IMR-90 (cell line): ENCODE measurements at regions not wholly inside any gene's neighbourhood (a gene's known extent, or its start where the extent isn't known, plus 50 kb on each side); places are given as distances from the start of the nearest gene placed in this dataset.

Experiments used
- ATAC-seq: fragments of 200-7000 bp; cut with Tn5 transposase; 2 replicates; pipeline ENCODE4 v1.9.1; 2020; ENCODE audit warnings: low read depth, mild to moderate bottlenecking, moderate library complexity
- BruUV-seq: library from RNA; stranded (reverse); fragments of 400-500 nt; replicated peaks from 2 replicates; lab custom pipeline; 2021; lab: Mats Ljungman, UMichigan
- CTCF ChIA-PET: fragments of 300-600 bp; formaldehyde crosslinking; extraction: SDS; loops from one replicate; lab custom pipeline; 2021; ENCODE audit warnings: antibody characterized with exemption; lab: Yijun Ruan, JAX
- POLR2A ChIA-PET: fragments of 300-600 bp; sonication (Branson Sonifier 250); formaldehyde crosslinking; loops from one replicate; lab custom pipeline; 2022; ENCODE audit warnings: antibody characterized with exemption; ENCODE audit not compliant: unreplicated experiment; lab: Charles Lee
- DNase-seq: peaks from one replicate; pipeline ENCODE4 v3.0.0; 2013
- H2AFZ ChIP-seq: replicated peaks from 2 replicates; pipeline ENCODE3; 2013; ENCODE audit warnings: low read length, mild to moderate bottlenecking; ENCODE audit not compliant: poor library complexity
- H2AK5ac ChIP-seq: 2 replicates; pipeline ENCODE4 v1.6.1; 2013; ENCODE audit warnings: low read depth, low read length, inconsistent platforms
- H2AK9ac ChIP-seq: replicated peaks from 2 replicates; pipeline ENCODE3; 2013; ENCODE audit warnings: mild to moderate bottlenecking, low read depth, low read length, moderate library complexity; ENCODE audit not compliant: poor library complexity
- H2BK120ac ChIP-seq: 2 replicates; pipeline ENCODE4 v1.6.1; 2013; ENCODE audit warnings: low read depth, low read length, inconsistent platforms
- H2BK15ac ChIP-seq: 3 replicates; pipeline ENCODE4 v1.6.1; 2013; ENCODE audit warnings: low read depth, low read length, inconsistent platforms
- H2BK20ac ChIP-seq: 2 replicates; pipeline ENCODE4 v1.6.1; 2013; ENCODE audit warnings: low read depth, mild to moderate bottlenecking, inconsistent platforms, low read length, moderate library complexity
- H2BK5ac ChIP-seq: 2 replicates; pipeline ENCODE4 v1.6.1; 2013; ENCODE audit warnings: mild to moderate bottlenecking, low read depth, low read length, inconsistent platforms; ENCODE audit not compliant: poor library complexity, severe bottlenecking
- H3K14ac ChIP-seq: replicated peaks from 2 replicates; pipeline ENCODE4 v1.6.1; 2013; ENCODE audit warnings: low read depth, low read length, inconsistent platforms
- H3K18ac ChIP-seq: 2 replicates; pipeline ENCODE4 v1.6.1; 2013; ENCODE audit warnings: low read depth, low read length, control low read depth
- H3K23ac ChIP-seq: 2 replicates; pipeline ENCODE4 v1.6.1; 2013; ENCODE audit warnings: low read depth, low read length, inconsistent platforms
- H3K27ac ChIP-seq: 2 replicates; pipeline ENCODE4 v1.5.1; 2013; ENCODE audit warnings: mild to moderate bottlenecking, control low read depth, low read length; ENCODE audit not compliant: insufficient read depth
- H3K27me3 ChIP-seq: 2 replicates; pipeline ENCODE4 v1.6.1; 2013; ENCODE audit warnings: low read length; ENCODE audit not compliant: control insufficient read depth, insufficient read depth
- H3K36me3 ChIP-seq: 2 replicates; pipeline ENCODE4 v1.6.1; 2013; ENCODE audit warnings: low read length, mixed read lengths; ENCODE audit not compliant: control insufficient read depth, insufficient read depth
- H3K4ac ChIP-seq: 2 replicates; pipeline ENCODE4 v1.6.1; 2013; ENCODE audit warnings: low read depth, low read length, inconsistent platforms
- H3K4me1 ChIP-seq: 2 replicates; pipeline ENCODE4 v1.6.1; 2013; ENCODE audit warnings: low read length, mixed read lengths; ENCODE audit not compliant: control insufficient read depth, insufficient read depth
- H3K4me2 ChIP-seq: 2 replicates; pipeline ENCODE4 v1.6.1; 2013; ENCODE audit warnings: low read depth, mild to moderate bottlenecking, control low read depth, low read length, moderate library complexity
- H3K4me3 ChIP-seq: 2 replicates; pipeline ENCODE4 v1.5.1; 2013; ENCODE audit warnings: low read depth, mild to moderate bottlenecking, control low read depth, low read length, moderate library complexity; ENCODE audit not compliant: insufficient read depth
- H3K56ac ChIP-seq: 2 replicates; pipeline ENCODE4 v1.6.1; 2013; ENCODE audit warnings: low read length, inconsistent platforms; ENCODE audit not compliant: insufficient read depth; ENCODE audit errors: extremely low read depth
- H3K79me1 ChIP-seq, 2 experiments: 2 replicates each; pipeline ENCODE4 v1.6.1; 2013; ENCODE audit warnings: low read length in 2 of 2, inconsistent platforms in 1 of 2, low read depth in 1 of 2
- H3K9ac ChIP-seq: 2 replicates; pipeline ENCODE4 v1.6.1; 2013; ENCODE audit warnings: low read depth, low read length, control low read depth
- H3K9me1 ChIP-seq: 2 replicates; pipeline ENCODE4 v1.6.1; 2013; ENCODE audit warnings: low read length, inconsistent platforms; ENCODE audit not compliant: insufficient read depth
- H3K9me3 ChIP-seq: 2 replicates; pipeline ENCODE4 v1.6.1; 2013; ENCODE audit warnings: low read length; ENCODE audit not compliant: control insufficient read depth, insufficient read depth
- H4K20me1 ChIP-seq: 2 replicates; pipeline ENCODE4 v1.6.1; 2013; ENCODE audit warnings: low read length, inconsistent platforms; ENCODE audit not compliant: insufficient read depth
- H4K5ac ChIP-seq: 2 replicates; pipeline ENCODE4 v1.6.1; 2013; ENCODE audit warnings: mild to moderate bottlenecking, low read depth, low read length, control low read depth
- H4K8ac ChIP-seq, 2 experiments: 2 replicates each; pipeline ENCODE4 v1.6.1; 2013; ENCODE audit warnings: low read depth in 2 of 2, low read length in 2 of 2, control low read depth in 1 of 2, inconsistent platforms in 1 of 2
- H4K91ac ChIP-seq: 2 replicates; pipeline ENCODE4 v1.6.1; 2013; ENCODE audit warnings: low read depth, low read length, inconsistent platforms; ENCODE audit not compliant: insufficient read depth
- BHLHE40 ChIP-seq: fragments of 150-350 bp; IDR thresholded peaks from 2 replicates; pipeline ENCODE4 v1.6.1; 2016; ENCODE audit warnings: mild to moderate bottlenecking, low read depth, low read length
- CEBPB ChIP-seq: IDR thresholded peaks from 2 replicates; pipeline ENCODE4 v1.6.1; 2012; ENCODE audit warnings: low read depth, low read length, improper control_type of control experiment
- CHD1 ChIP-seq: IDR thresholded peaks from 2 replicates; pipeline ENCODE4 v1.6.1; 2012; ENCODE audit warnings: low read depth, low read length, improper control_type of control experiment
- FOS ChIP-seq: fragments of 150-350 bp; IDR thresholded peaks from 2 replicates; pipeline ENCODE4 v1.6.1; 2016; ENCODE audit warnings: low read depth, low read length
- MAFK ChIP-seq: IDR thresholded peaks from 2 replicates; pipeline ENCODE4 v1.6.1; 2012; ENCODE audit warnings: low read depth, low read length, improper control_type of control experiment
- MAZ ChIP-seq: IDR thresholded peaks from 2 replicates; pipeline ENCODE4 v1.6.1; 2012; ENCODE audit warnings: low read depth, mild to moderate bottlenecking, low read length, improper control_type of control experiment, moderate library complexity, borderline replicate concordance
- MXI1 ChIP-seq: IDR thresholded peaks from 2 replicates; pipeline ENCODE4 v1.6.1; 2012; ENCODE audit warnings: low read depth, mild to moderate bottlenecking, low read length, moderate library complexity, borderline replicate concordance
- NFE2L2 ChIP-seq: fragments of 150-350 bp; IDR thresholded peaks from 2 replicates; pipeline ENCODE4 v1.6.1; 2016; ENCODE audit warnings: low read depth, mild to moderate bottlenecking, low read length
- POLR2A ChIP-seq: IDR thresholded peaks from 2 replicates; pipeline ENCODE4 v1.6.1; 2012; ENCODE audit warnings: mild to moderate bottlenecking, low read depth, low read length
- RAD21 ChIP-seq: IDR thresholded peaks from 2 replicates; pipeline ENCODE4 v1.6.1; 2012; ENCODE audit warnings: low read length, improper control_type of control experiment
- RCOR1 ChIP-seq: IDR thresholded peaks from 2 replicates; pipeline ENCODE4 v1.6.1; 2012; ENCODE audit warnings: mild to moderate bottlenecking, low read length, improper control_type of control experiment; ENCODE audit not compliant: insufficient replicate concordance
- RFX5 ChIP-seq: IDR thresholded peaks from 2 replicates; pipeline ENCODE4 v1.8.0; 2012; ENCODE audit warnings: low read depth, mild to moderate bottlenecking, low read length, moderate library complexity
- SMC3 ChIP-seq: fragments of 150-350 bp; IDR thresholded peaks from 2 replicates; pipeline ENCODE4 v1.6.1; 2016; ENCODE audit warnings: low read depth, mild to moderate bottlenecking, antibody characterized with exemption, low read length, moderate library complexity
- WGBS, 2 experiments: methylation state at CpG; one replicate each; pipeline versions ENCODE4 v1.1.5 to v1.1.7; 2013; ENCODE audit warnings: missing lambda C conversion rate in 2 of 2; ENCODE audit not compliant: insufficient read length in 1 of 2; ENCODE audit errors: extremely low coverage in 2 of 2; 5-methylcytosine and 5-hydroxymethylcytosine counted together
- dilution Hi-C: fragments of 300-500 bp; cut with HindIII; formaldehyde crosslinking; loops from one replicate; pipeline ENCODE4 v1.14.3; 2018; ENCODE audit warnings: low sequenced_read_pairs; ENCODE audit not compliant: unreplicated experiment
- in situ Hi-C: fragments of 300-500 bp; cut with MboI; formaldehyde crosslinking; loops from 3 replicates; pipeline ENCODE4 v1.14.3; 2019; ENCODE audit warnings: low sequenced_read_pairs, inconsistent platforms, mixed read lengths
- intact Hi-C: fragments of 100-400 bp; cut with micrococcal nuclease; formaldehyde crosslinking; loops from 2 replicates; pipeline ENCODE4 v1.10.0; 2022
- TF ChIP-seq, protein P1 (sequence below): fragments of 150-350 bp; IDR thresholded peaks from 2 replicates; pipeline ENCODE4 v1.6.1; 2016; ENCODE audit warnings: low read depth, mild to moderate bottlenecking, low read length, moderate library complexity, borderline replicate concordance
- TF ChIP-seq, protein P2 (sequence below): conservative IDR thresholded peaks from 2 replicates; pipeline ENCODE4 v1.5.1; 2012; ENCODE audit warnings: mild to moderate bottlenecking, low read depth, low read length, improper control_type of control experiment
- TF ChIP-seq, protein P3 (sequence below): fragments of 150-350 bp; IDR thresholded peaks from 2 replicates; pipeline ENCODE4 v1.6.1; 2017; ENCODE audit warnings: mild to moderate bottlenecking, antibody characterized with exemption, low read length, low read depth

DNA sequence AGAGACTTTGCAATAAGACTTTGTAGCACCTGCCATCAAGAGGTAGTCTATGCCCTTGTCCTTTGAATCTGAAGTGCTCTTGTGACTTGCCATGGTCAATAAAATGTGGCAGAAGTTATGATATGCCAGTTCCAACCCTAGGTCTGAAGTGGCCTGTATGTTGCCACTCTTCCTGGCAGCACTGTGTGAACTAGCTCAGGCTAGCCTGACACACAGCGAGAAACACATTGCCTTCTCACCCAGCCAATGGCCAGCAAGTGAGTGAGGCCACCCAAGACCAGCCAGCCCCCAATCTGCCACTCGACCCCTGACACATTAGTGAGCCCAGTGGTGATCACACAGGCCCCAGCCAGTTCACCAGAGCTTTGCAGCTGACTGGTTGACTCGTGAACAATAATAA is 52.7 kb upstream of the OSMR start:
- Histone ChIP-seq H3K18ac (no peak overlapping the region), H3K56ac (no peak overlapping the region), H3K4me1 (peaks cover 5% of the 10 kb centered on the region), H2AK5ac (no peak overlapping the region), H4K91ac (no peak overlapping the region), H2BK20ac (no peak overlapping the region), H3K4me2 (no peak overlapping the region), H3K14ac (no peak overlapping the region), H4K5ac (no peak overlapping the region), H3K9ac (no peak overlapping the region), H4K8ac (no peak overlapping the region), H2AK9ac (no peak overlapping the region), H2BK5ac (no peak overlapping the region), H3K23ac (no peak overlapping the region), H3K9me3 (no peaks in the 10 kb centered on the region), H4K20me1 (no peaks in the 10 kb centered on the region), H3K27ac (no peak overlapping the region), H3K27me3 (peaks cover 4% of the 10 kb centered on the region; the same call in 1 of the 2 replicates), H3K79me1 (no peaks in the 10 kb centered on the region), H2BK120ac (no peak overlapping the region), H2BK15ac (no peak overlapping the region), H3K36me3 (no peaks in the 10 kb centered on the region), H3K4me3 (no peak overlapping the region), H2AFZ (no peak overlapping the region), H3K9me1 (no peaks in the 10 kb centered on the region), H3K4ac (no peak overlapping the region)
- intact Hi-C loops (no loop called here), in situ Hi-C loops (no loop called here), dilution Hi-C loops (no loop called here)
- ATAC-seq (no peak), DNase-seq (no peak)
- BruUV-seq: no TSS peak
- POLR2A ChIA-PET: no interaction called here
- 100% methylated on average over 1 of the region's 3 CpGs; no CpG with 5 or more reads in 1 of the 2 experiments for WGBS, 2 experiments
- CTCF ChIA-PET: interaction anchor here (1.1 kb wide), 1 partner anchor 10 kb away, joined by 3 read pairs; no protein-coding TSS in a partner anchor
- TF ChIP-seq, protein P1, sequence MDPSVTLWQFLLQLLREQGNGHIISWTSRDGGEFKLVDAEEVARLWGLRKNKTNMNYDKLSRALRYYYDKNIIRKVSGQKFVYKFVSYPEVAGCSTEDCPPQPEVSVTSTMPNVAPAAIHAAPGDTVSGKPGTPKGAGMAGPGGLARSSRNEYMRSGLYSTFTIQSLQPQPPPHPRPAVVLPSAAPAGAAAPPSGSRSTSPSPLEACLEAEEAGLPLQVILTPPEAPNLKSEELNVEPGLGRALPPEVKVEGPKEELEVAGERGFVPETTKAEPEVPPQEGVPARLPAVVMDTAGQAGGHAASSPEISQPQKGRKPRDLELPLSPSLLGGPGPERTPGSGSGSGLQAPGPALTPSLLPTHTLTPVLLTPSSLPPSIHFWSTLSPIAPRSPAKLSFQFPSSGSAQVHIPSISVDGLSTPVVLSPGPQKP: no peak
- TF ChIP-seq MAFK (no peak), MXI1 (no peak), RAD21 (no peak), POLR2A (no peak), SMC3 (no peak), BHLHE40 (no peak), CEBPB (no peak), MAZ (no peak), CHD1 (no peak), FOS (no peak), RFX5 (no peak), RCOR1 (no peak), NFE2L2 (no peak)
- TF ChIP-seq, protein P2, sequence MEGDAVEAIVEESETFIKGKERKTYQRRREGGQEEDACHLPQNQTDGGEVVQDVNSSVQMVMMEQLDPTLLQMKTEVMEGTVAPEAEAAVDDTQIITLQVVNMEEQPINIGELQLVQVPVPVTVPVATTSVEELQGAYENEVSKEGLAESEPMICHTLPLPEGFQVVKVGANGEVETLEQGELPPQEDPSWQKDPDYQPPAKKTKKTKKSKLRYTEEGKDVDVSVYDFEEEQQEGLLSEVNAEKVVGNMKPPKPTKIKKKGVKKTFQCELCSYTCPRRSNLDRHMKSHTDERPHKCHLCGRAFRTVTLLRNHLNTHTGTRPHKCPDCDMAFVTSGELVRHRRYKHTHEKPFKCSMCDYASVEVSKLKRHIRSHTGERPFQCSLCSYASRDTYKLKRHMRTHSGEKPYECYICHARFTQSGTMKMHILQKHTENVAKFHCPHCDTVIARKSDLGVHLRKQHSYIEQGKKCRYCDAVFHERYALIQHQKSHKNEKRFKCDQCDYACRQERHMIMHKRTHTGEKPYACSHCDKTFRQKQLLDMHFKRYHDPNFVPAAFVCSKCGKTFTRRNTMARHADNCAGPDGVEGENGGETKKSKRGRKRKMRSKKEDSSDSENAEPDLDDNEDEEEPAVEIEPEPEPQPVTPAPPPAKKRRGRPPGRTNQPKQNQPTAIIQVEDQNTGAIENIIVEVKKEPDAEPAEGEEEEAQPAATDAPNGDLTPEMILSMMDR: no peak
- TF ChIP-seq, protein P3, sequence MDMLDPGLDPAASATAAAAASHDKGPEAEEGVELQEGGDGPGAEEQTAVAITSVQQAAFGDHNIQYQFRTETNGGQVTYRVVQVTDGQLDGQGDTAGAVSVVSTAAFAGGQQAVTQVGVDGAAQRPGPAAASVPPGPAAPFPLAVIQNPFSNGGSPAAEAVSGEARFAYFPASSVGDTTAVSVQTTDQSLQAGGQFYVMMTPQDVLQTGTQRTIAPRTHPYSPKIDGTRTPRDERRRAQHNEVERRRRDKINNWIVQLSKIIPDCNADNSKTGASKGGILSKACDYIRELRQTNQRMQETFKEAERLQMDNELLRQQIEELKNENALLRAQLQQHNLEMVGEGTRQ: no peak
